GM12878 (cell line): ENCODE measurements at regions not wholly inside any gene's neighbourhood (a gene's known extent, or its start where the extent isn't known, plus 50 kb on each side); places are given as distances from the start of the nearest gene placed in this dataset.
A peak's percentile ranks its signal among the peaks of the same experiment; 100 is the strongest.

Source experiments
- ATAC-seq: fragments of 200-7000 bp; cut with Tn5 transposase; 3 replicates; pipeline ENCODE4 v1.9.1; 2020; ENCODE audit warnings: mild to moderate bottlenecking, moderate library complexity
- BruUV-seq: library from RNA; stranded (reverse); fragments of 400-500 nt; replicated peaks from 2 replicates; lab custom pipeline; 2021; lab: Mats Ljungman, UMichigan
- CTCF ChIA-PET: fragments of 300-600 bp; sonication (Branson Sonifier 250); formaldehyde crosslinking; extraction: SDS; loops from one replicate; lab custom pipeline; 2021; ENCODE audit warnings: inconsistent platforms; lab: Yijun Ruan, JAX
- POLR2A ChIA-PET: fragments of 350-600 bp; formaldehyde crosslinking; extraction: SDS; loops from one replicate; lab custom pipeline; 2021; ENCODE audit warnings: inconsistent platforms; lab: Charles Lee
- RAD21 ChIA-PET: fragments of 300-600 bp; sonication (Branson Sonifier 250); formaldehyde crosslinking; loops from one replicate; lab custom pipeline; 2023; ENCODE audit warnings: antibody characterized with exemption; ENCODE audit not compliant: unreplicated experiment; lab: Charles Lee
- SMC1A ChIA-PET: fragments of 300-600 bp; sonication (Branson Sonifier 250); formaldehyde crosslinking; loops from one replicate; lab custom pipeline; 2023; ENCODE audit not compliant: unreplicated experiment, uncharacterized antibody; lab: Charles Lee
- DNase-seq: peaks from one replicate; pipeline ENCODE4 v3.0.0-alpha.2; 2011; ENCODE audit warnings: low read depth, low spot score
- FAIRE-seq: peaks from 3 replicates; lab custom pipeline; 2011; peaks lifted over from hg19 to GRCh38; lab: Jason Lieb, UNC
- H2AFZ ChIP-seq: 2 replicates; pipeline ENCODE4 v1.6.0; 2011; ENCODE audit warnings: low read depth, low read length, control low read depth; ENCODE audit not compliant: control insufficient read depth
- H3K27ac ChIP-seq: 2 replicates; pipeline ENCODE4 v1.5.1; 2011; ENCODE audit warnings: control low read depth; ENCODE audit not compliant: control insufficient read depth, insufficient read depth
- H3K27me3 ChIP-seq, 2 experiments: replicated peaks in 1 of 2; 2 replicates each; pipeline versions ENCODE4 v1.6.0 to v1.6.1; 2011; ENCODE audit warnings: low read length in 1 of 2; ENCODE audit not compliant: control insufficient read depth in 2 of 2, insufficient read depth in 2 of 2
- H3K36me3 ChIP-seq, 2 experiments: 2 replicates each; pipeline ENCODE4 v1.5.1; 2011; ENCODE audit warnings: low read length in 1 of 2; ENCODE audit not compliant: control insufficient read depth in 2 of 2, insufficient read depth in 2 of 2
- H3K4me1 ChIP-seq: 2 replicates; pipeline ENCODE4 v1.6.1; 2011; ENCODE audit warnings: mild to moderate bottlenecking, low read length, moderate library complexity, mixed read lengths; ENCODE audit not compliant: control insufficient read depth, insufficient read depth
- H3K4me2 ChIP-seq: 2 replicates; pipeline ENCODE4 v1.6.0; 2011; ENCODE audit warnings: control low read depth; ENCODE audit not compliant: control insufficient read depth, insufficient read depth
- H3K4me3 ChIP-seq: fragments of 200-600 bp; sonication (generic); 2 replicates; pipeline ENCODE4 v1.5.1; 2016
- H3K79me2 ChIP-seq: 2 replicates; pipeline ENCODE4 v1.6.0; 2011; ENCODE audit warnings: low read length; ENCODE audit not compliant: control insufficient read depth, insufficient read depth
- H3K9ac ChIP-seq: 2 replicates; pipeline ENCODE4 v1.8.0; 2011; ENCODE audit warnings: low read length, control low read depth, mixed read lengths; ENCODE audit not compliant: control insufficient read depth, insufficient read depth
- H3K9me3 ChIP-seq: replicated peaks from 3 replicates; pipeline ENCODE4 v1.5.1; 2011; ENCODE audit warnings: mild to moderate bottlenecking, low read length; ENCODE audit not compliant: control insufficient read depth, insufficient read depth
- H4K20me1 ChIP-seq: 2 replicates; pipeline ENCODE4 v1.6.0; 2011; ENCODE audit not compliant: control insufficient read depth, insufficient read depth
- ASH2L ChIP-seq: fragments of 300-600, 200-600 bp; sonication (generic); IDR thresholded peaks from 2 replicates; pipeline ENCODE4 v1.6.1; 2017; ENCODE audit warnings: low read depth, mild to moderate bottlenecking, borderline replicate concordance
- HDGF ChIP-seq: fragments of 450-650 bp; IDR thresholded peaks from 2 replicates; pipeline ENCODE4 v1.6.1; 2016; ENCODE audit warnings: antibody characterized with exemption
- MTA2 ChIP-seq: fragments of 450-650 bp; IDR thresholded peaks from 2 replicates; pipeline ENCODE4 v1.6.1; 2016; ENCODE audit warnings: low read depth, mild to moderate bottlenecking, moderate library complexity
- WGBS: methylation state at CpG from one replicate; pipeline ENCODE4 v1.1.6; 2016; ENCODE audit warnings: low lambda C conversion rate; ENCODE audit not compliant: insufficient replicate concordance, insufficient coverage; ENCODE audit errors: missing lambda C conversion rate; 5-methylcytosine and 5-hydroxymethylcytosine counted together
- in situ Hi-C: fragments of 300-500 bp; cut with MboI; formaldehyde crosslinking; loops from 9 replicates; pipeline ENCODE4 v1.14.3; 2018; ENCODE audit warnings: mixed read lengths
- intact Hi-C: fragments of 100-400 bp; cut with micrococcal nuclease; formaldehyde crosslinking; loops from one replicate; pipeline ENCODE4 v1.14.2; 2022; ENCODE audit not compliant: unreplicated experiment

DNA sequence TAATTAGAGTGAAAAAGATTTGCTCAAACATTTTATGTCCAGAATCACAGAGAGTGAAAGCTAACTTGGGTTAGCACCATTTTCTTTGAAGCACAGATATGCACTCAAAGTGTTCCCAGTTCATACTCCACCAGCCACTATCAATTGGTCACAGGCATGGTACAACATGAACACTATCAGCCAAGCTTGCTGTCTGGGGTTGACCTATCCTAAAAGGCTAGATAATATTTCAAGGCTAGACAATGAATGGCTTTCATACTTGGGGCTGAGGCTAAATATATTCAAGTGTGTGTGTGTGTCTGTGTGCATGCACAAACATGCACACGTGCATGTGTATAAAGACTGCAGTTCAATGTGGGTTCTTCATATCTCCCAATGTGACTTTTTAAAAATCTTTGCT, 783.0 kb upstream of the GJE1 start:
- no peak overlapping the region for H2AFZ ChIP-seq
- FAIRE-seq: no peak
- ChIA-PET RAD21 (interaction anchor here (0.5 to 1.0 kb wide), 2 partner anchors 10 to 11 kb away, joined by 3 read pairs; no protein-coding TSS in a partner anchor), CTCF (interaction anchor here (0.6 to 1.5 kb wide), 2 partner anchors 10 to 14 kb away, joined by 3 to 5 read pairs; no protein-coding TSS in a partner anchor)
- WGBS: 45% methylated on average over 1 of the region's 1 CpG
- no peaks in the 10 kb centered on the region for H3K36me3 ChIP-seq
- no peak for TF ChIP-seq ASH2L
- TF ChIP-seq, all 136 proteins: peak for 0
- no peaks in the 10 kb centered on the region for H3K27me3 ChIP-seq
- H3K9ac ChIP-seq: no peak overlapping the region
- no peak overlapping the region for H3K4me3 ChIP-seq
- no peaks in the 10 kb centered on the region for H3K9me3 ChIP-seq
- SMC1A ChIA-PET: interaction anchor here (1.2 to 1.8 kb wide), 2 partner anchors 9 to 24 kb away, joined by 3 to 5 read pairs; no protein-coding TSS in a partner anchor
- no peak for DNase-seq
- H3K4me1 ChIP-seq: no peaks in the 10 kb centered on the region
- POLR2A ChIA-PET: no interaction called here
- H3K4me2 ChIP-seq: no peak overlapping the region
- ATAC-seq: no peak
- intact Hi-C loops: no loop called here
- BruUV-seq: no TSS peak
- in situ Hi-C loops: no loop called here
- no peak overlapping the region for H3K27ac ChIP-seq
- no peaks in the 10 kb centered on the region for H4K20me1 ChIP-seq
- no peaks in the 10 kb centered on the region for H3K79me2 ChIP-seq

- peak; percentile 52 for FAIRE-seq
- DNase-seq: no peak
- POLR2A ChIA-PET: no interaction called here
These were observed 784.7 kb upstream of the GJE1 start for GRCh38 chr6:141347906-141348492.

More at GRCh38 chr6:141347906-141348492, 784.7 kb upstream of the GJE1 start:
- intact Hi-C loops (no loop called here), in situ Hi-C loops (no loop called here)
- Histone ChIP-seq H3K79me2 (no peaks in the 10 kb centered on the region), H3K36me3 (no peaks in the 10 kb centered on the region), H4K20me1 (no peaks in the 10 kb centered on the region), H3K4me2 (no peak overlapping the region), H2AFZ (no peak overlapping the region), H3K9me3 (no peaks in the 10 kb centered on the region), H3K9ac (no peak overlapping the region), H3K4me3 (no peak overlapping the region), H3K4me1 (no peaks in the 10 kb centered on the region), H3K27me3 (no peaks in the 10 kb centered on the region), H3K27ac (no peak overlapping the region)
- RAD21 ChIA-PET: no interaction called here
- TF ChIP-seq MTA2 (peak; percentile 91), HDGF (no peak)
- ATAC-seq: no peak
- no TSS peak for BruUV-seq
- SMC1A ChIA-PET: interaction anchor here (1.2 to 1.8 kb wide), 2 partner anchors 11 to 213 kb away, joined by 4 to 5 read pairs; no protein-coding TSS in a partner anchor
- WGBS: 1% methylated on average over 3 of the region's 3 CpGs
- CTCF ChIA-PET: no interaction called here
